ENCODE measurements at regions not wholly inside any gene's neighbourhood (a gene's known extent, or its start where the extent isn't known, plus 50 kb on each side); places are given as distances from the start of the nearest gene placed in this dataset.
"Not testable (repeated sequence)": the region's sequence is repeated elsewhere in the genome, so short reads cannot be mapped to it uniquely, and the experiment has no call there.

- no peaks in the 10 kb centered on the region for H3K27me3 ChIP-seq (ENCODE audit: control insufficient read depth, insufficient read depth, low read length)
- H3K4me3 ChIP-seq (ENCODE audit: low read length) = no peak overlapping the region
- H3K4me1 ChIP-seq (ENCODE audit: control insufficient read depth, insufficient read depth, low read length) = no peaks in the 10 kb centered on the region
- no peaks in the 10 kb centered on the region for H3K36me3 ChIP-seq (ENCODE audit: insufficient read depth, low read length)
- no peak overlapping the region for H3K4me2 ChIP-seq (ENCODE audit: low read length)
- no peak overlapping the region for H3K9ac ChIP-seq (ENCODE audit: low read depth, low read length)
- no peaks in the 10 kb centered on the region for H3K9me3 ChIP-seq (replicated peaks; ENCODE audit: low read length)
Measured at GRCh38 chr11:98434296-98434695, 586.5 kb upstream of the CNTN5 start.

DNA sequence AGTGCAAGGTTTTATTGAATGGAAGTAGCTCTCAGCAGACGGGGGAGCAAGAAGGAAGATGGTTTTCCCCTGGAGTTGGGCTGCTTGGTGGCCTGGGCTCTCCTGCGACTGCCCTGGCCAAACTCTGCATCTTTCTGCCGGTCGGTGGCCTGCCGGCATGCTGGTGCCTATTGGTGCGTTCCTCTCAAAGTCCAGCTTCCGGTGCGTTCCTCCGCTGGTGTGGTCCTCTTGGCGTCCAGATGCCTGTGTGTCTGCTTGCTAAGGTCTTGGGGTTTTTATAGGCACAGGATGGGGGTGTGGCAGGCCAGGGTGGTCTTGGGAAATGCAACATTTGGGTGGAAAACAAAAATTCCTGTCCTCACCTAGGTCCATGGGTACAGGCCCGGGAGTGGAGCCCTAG is 567.4 kb upstream of the CNTN5 start:
- peaks cover 6% of the 10 kb centered on the region for H3K9me3 ChIP-seq (replicated peaks; ENCODE audit: low read length)
- H3K4me2 ChIP-seq (ENCODE audit: low read length) = no peak overlapping the region
- H3K9ac ChIP-seq (ENCODE audit: low read depth, low read length) = no peak overlapping the region
- H3K27me3 ChIP-seq (ENCODE audit: control insufficient read depth, insufficient read depth, low read length) = no peaks in the 10 kb centered on the region
- H3K4me3 ChIP-seq (ENCODE audit: low read length) = no peak overlapping the region
- H3K4me1 ChIP-seq (ENCODE audit: control insufficient read depth, insufficient read depth, low read length) = no peaks in the 10 kb centered on the region
- no peaks in the 10 kb centered on the region for H3K36me3 ChIP-seq (ENCODE audit: insufficient read depth, low read length)

GRCh38 chr11:98455500-98456307 is 565.0 kb upstream of the CNTN5 start:
- Histone ChIP-seq H3K4me2 (ENCODE audit: low read length) (no peak overlapping the region), H3K4me1 (ENCODE audit: control insufficient read depth, insufficient read depth, low read length) (no peaks in the 10 kb centered on the region), H3K4me3 (ENCODE audit: low read length) (no peak overlapping the region), H3K36me3 (ENCODE audit: insufficient read depth, low read length) (no peaks in the 10 kb centered on the region), H3K27me3 (ENCODE audit: control insufficient read depth, insufficient read depth, low read length) (no peaks in the 10 kb centered on the region), H3K9me3 (replicated peaks; ENCODE audit: low read length) (peaks cover 6% of the 10 kb centered on the region), H3K9ac (ENCODE audit: low read depth, low read length) (no peak overlapping the region)

DNA sequence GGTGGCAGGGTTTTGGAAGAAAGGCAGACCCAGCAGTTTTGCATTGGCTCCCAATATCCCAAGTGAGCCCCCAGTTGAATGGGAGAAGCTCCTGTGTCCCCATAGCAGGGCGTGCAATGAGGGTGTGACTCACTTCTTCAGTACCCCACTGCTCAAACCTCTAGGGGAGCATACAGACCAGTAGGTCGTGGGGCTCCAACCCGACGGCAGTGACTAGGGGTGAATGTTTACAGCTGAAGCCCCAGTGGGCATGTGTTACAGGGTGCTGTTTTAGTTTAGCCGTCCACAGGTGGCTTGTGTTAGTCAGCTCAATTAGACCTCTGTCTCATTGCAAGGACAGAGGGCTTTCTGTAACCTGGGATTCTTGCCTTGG is 564.5 kb upstream of the CNTN5 start:
- Histone ChIP-seq H3K9ac (ENCODE audit: low read depth, low read length) (no peak overlapping the region), H3K9me3 (replicated peaks; ENCODE audit: low read length) (peaks cover 6% of the 10 kb centered on the region), H3K36me3 (ENCODE audit: insufficient read depth, low read length) (no peaks in the 10 kb centered on the region), H3K4me3 (ENCODE audit: low read length) (no peak overlapping the region), H3K4me2 (ENCODE audit: low read length) (no peak overlapping the region), H3K27me3 (ENCODE audit: control insufficient read depth, insufficient read depth, low read length) (no peaks in the 10 kb centered on the region), H3K4me1 (ENCODE audit: control insufficient read depth, insufficient read depth, low read length) (no peaks in the 10 kb centered on the region)

DNA sequence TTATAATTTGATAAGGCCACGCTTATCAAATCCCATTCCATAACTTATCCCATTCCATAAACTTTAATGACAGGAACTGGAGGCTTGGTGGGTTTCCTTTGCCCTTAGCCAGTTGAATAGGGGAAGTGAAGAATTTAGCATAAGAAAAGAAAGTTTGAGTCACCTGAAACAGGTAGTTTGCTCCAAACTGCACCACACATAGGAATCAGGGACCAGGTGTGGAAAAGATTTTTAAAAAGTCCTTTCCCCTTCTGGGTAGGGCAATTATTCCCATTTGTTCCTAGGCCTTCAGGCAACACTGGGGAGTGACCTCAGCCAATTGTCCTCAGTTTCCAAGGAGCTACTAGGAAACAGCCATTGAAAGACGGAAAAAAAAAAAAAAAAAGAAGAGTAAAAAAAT is 525.7 kb upstream of the CNTN5 start:
- Histone ChIP-seq H3K4me3 (ENCODE audit: low read length) (no peak overlapping the region), H3K36me3 (ENCODE audit: insufficient read depth, low read length) (no peaks in the 10 kb centered on the region), H3K4me2 (ENCODE audit: low read length) (no peak overlapping the region), H3K4me1 (ENCODE audit: control insufficient read depth, insufficient read depth, low read length) (no peaks in the 10 kb centered on the region), H3K27me3 (ENCODE audit: control insufficient read depth, insufficient read depth, low read length) (no peaks in the 10 kb centered on the region), H3K9me3 (replicated peaks; ENCODE audit: low read length) (no peaks in the 10 kb centered on the region), H3K9ac (ENCODE audit: low read depth, low read length) (no peak overlapping the region)

GRCh38 chr11:98495601-98496000 is 525.1 kb upstream of the CNTN5 start:
- no peak overlapping the region for H3K4me2 ChIP-seq (ENCODE audit: low read length)
- no peak overlapping the region for H3K4me3 ChIP-seq (ENCODE audit: low read length)
- no peak overlapping the region for H3K9ac ChIP-seq (ENCODE audit: low read depth, low read length)
- H3K36me3 ChIP-seq (ENCODE audit: insufficient read depth, low read length) = no peaks in the 10 kb centered on the region
- no peaks in the 10 kb centered on the region for H3K27me3 ChIP-seq (ENCODE audit: control insufficient read depth, insufficient read depth, low read length)
- H3K9me3 ChIP-seq (replicated peaks; ENCODE audit: low read length) = no peaks in the 10 kb centered on the region
- no peaks in the 10 kb centered on the region for H3K4me1 ChIP-seq (ENCODE audit: control insufficient read depth, insufficient read depth, low read length)

DNA sequence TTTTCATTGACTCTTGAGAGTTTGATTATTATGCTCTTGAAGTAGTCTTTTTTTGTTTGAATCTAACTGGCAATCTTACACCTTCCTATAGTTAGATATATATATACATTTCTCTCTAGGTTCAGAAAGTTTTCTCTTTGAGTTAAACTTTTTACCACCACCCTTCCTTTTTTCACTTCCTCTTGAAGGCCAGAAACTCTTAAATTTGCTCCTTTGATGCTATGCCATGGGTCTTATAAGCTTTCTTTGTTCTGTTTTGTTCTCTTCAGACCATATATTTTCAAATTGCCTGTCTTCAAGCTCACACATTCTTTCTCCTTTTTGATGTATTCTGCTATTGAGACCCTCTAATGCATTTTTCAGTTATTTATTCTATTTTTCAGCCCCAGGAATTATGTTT is 513.5 kb upstream of the CNTN5 start:
- H3K36me3 ChIP-seq (ENCODE audit: insufficient read depth, low read length) = no peaks in the 10 kb centered on the region
- no peak overlapping the region for H3K4me3 ChIP-seq (ENCODE audit: low read length)
- no peak overlapping the region for H3K4me2 ChIP-seq (ENCODE audit: low read length)
- H3K9me3 ChIP-seq (replicated peaks; ENCODE audit: low read length) = no peaks in the 10 kb centered on the region
- H3K9ac ChIP-seq (ENCODE audit: low read depth, low read length) = no peak overlapping the region
- H3K27me3 ChIP-seq (ENCODE audit: control insufficient read depth, insufficient read depth, low read length) = no peaks in the 10 kb centered on the region
- no peaks in the 10 kb centered on the region for H3K4me1 ChIP-seq (ENCODE audit: control insufficient read depth, insufficient read depth, low read length)

- Histone ChIP-seq H3K4me2 (ENCODE audit: low read length) (no peak overlapping the region), H3K4me3 (ENCODE audit: low read length) (no peak overlapping the region), H3K36me3 (ENCODE audit: insufficient read depth, low read length) (no peaks in the 10 kb centered on the region), H3K27me3 (ENCODE audit: control insufficient read depth, insufficient read depth, low read length) (no peaks in the 10 kb centered on the region), H3K9ac (ENCODE audit: low read depth, low read length) (no peak overlapping the region), H3K4me1 (ENCODE audit: control insufficient read depth, insufficient read depth, low read length) (no peaks in the 10 kb centered on the region), H3K9me3 (replicated peaks; ENCODE audit: low read length) (no peaks in the 10 kb centered on the region)
Measured at GRCh38 chr11:98512938-98513337, 507.8 kb upstream of the CNTN5 start.

GRCh38 chr11:98531576-98531975 is 489.2 kb upstream of the CNTN5 start:
- Histone ChIP-seq H3K27me3 (ENCODE audit: control insufficient read depth, insufficient read depth, low read length) (no peaks in the 10 kb centered on the region), H3K4me2 (ENCODE audit: low read length) (no peak overlapping the region), H3K4me3 (ENCODE audit: low read length) (no peak overlapping the region), H3K4me1 (ENCODE audit: control insufficient read depth, insufficient read depth, low read length) (no peaks in the 10 kb centered on the region), H3K9me3 (replicated peaks; ENCODE audit: low read length) (no peaks in the 10 kb centered on the region), H3K36me3 (ENCODE audit: insufficient read depth, low read length) (no peaks in the 10 kb centered on the region), H3K9ac (ENCODE audit: low read depth, low read length) (no peak overlapping the region)

GRCh38 chr11:98536023-98536422 is 484.7 kb upstream of the CNTN5 start:
- Histone ChIP-seq H3K4me1 (ENCODE audit: control insufficient read depth, insufficient read depth, low read length) (no peaks in the 10 kb centered on the region), H3K9ac (ENCODE audit: low read depth, low read length) (no peak overlapping the region), H3K36me3 (ENCODE audit: insufficient read depth, low read length) (no peaks in the 10 kb centered on the region), H3K4me2 (ENCODE audit: low read length) (no peak overlapping the region), H3K4me3 (ENCODE audit: low read length) (no peak overlapping the region), H3K9me3 (replicated peaks; ENCODE audit: low read length) (no peaks in the 10 kb centered on the region), H3K27me3 (ENCODE audit: control insufficient read depth, insufficient read depth, low read length) (no peaks in the 10 kb centered on the region)

DNA sequence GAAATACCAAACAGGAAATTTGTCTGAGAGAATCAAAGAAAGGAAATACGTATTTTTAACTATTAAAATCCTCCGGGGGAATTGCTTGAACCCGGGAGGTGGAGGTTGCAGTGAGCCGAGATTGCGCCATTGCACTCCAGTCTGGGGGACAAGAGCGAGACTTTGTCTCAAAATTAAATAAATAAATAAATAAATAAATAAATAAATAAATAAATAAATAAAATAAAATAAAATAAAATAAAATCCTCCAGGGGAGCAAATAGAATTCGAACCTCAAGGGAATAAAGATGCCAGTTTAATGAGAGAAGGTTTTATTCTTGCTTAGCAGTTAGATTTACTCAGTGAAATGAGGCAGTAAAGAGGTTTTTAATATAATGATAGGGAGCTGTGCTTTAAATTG is 482.4 kb upstream of the CNTN5 start:
- not testable (repeated sequence) for H3K4me2 ChIP-seq (ENCODE audit: low read length); H3K4me1 ChIP-seq (ENCODE audit: control insufficient read depth, insufficient read depth, low read length); H3K9ac ChIP-seq (ENCODE audit: low read depth, low read length); H3K27me3 ChIP-seq (ENCODE audit: control insufficient read depth, insufficient read depth, low read length); H3K9me3 ChIP-seq (replicated peaks; ENCODE audit: low read length); H3K4me3 ChIP-seq (ENCODE audit: low read length); H3K36me3 ChIP-seq (ENCODE audit: insufficient read depth, low read length)

- Histone ChIP-seq H3K36me3 (ENCODE audit: insufficient read depth, low read length) (no peaks in the 10 kb centered on the region), H3K4me1 (ENCODE audit: control insufficient read depth, insufficient read depth, low read length) (no peaks in the 10 kb centered on the region), H3K4me2 (ENCODE audit: low read length) (no peak overlapping the region), H3K4me3 (ENCODE audit: low read length) (no peak overlapping the region), H3K27me3 (ENCODE audit: control insufficient read depth, insufficient read depth, low read length) (no peaks in the 10 kb centered on the region), H3K9me3 (replicated peaks; ENCODE audit: low read length) (peaks cover 5% of the 10 kb centered on the region), H3K9ac (ENCODE audit: low read depth, low read length) (no peak overlapping the region)
Measured at GRCh38 chr11:98545544-98546175, 475.1 kb upstream of the CNTN5 start.

Data from skeletal muscle satellite cell (primary cell).